GM21423 (cell line): ENCODE measurements at regions not wholly inside any gene's neighbourhood (a gene's known extent, or its start where the extent isn't known, plus 50 kb on each side); places are given as distances from the start of the nearest gene placed in this dataset.

Experiments
- ATAC-seq: cut with Tn5 transposase; IDR thresholded peaks from one replicate; pipeline ENCODE4 v1.9.1; 2021; ENCODE audit warnings: mild to moderate bottlenecking, moderate library complexity; ENCODE audit not compliant: unreplicated experiment

DNA sequence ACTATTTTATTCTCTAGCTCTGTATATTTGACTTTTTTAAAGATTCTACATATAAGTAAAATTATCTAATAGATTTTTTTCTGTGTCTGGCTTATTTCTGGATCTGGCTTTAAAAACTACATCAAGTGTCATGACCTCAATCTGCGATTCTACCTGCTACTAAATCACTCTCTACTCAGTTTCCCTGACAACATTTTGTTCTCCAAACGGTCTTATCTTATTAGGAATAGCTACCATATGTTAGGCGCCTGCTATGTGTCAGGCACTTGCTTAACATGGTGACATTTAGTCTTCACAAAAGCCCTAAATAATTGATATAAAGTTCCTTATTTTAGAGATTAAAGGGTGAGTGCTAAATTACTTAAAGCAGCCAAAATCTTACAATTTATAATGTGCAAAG is 1362.9 kb upstream of the FLRT2 start:
- no peak for ATAC-seq

DNA sequence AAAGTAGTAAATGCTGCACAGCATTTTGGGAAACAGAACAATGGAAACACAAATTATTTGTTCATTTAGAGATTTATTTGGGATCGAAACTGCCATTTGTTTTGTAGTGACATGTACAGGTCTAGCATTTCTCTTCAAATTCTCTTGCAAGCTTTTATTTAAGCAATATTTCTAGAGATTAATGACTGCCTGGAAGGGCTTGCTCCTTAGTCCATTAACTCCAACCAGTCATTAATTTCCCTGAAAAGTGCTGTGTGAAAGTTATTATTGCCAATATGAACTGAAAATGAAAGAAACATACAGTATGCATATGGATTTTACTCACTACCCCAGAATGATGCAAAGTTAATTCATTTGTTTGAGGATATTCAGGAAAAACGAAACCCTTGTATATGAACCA is 1349.6 kb upstream of the FLRT2 start:
- ATAC-seq: no peak

- ATAC-seq: no peak
These were observed 1348.9 kb upstream of the FLRT2 start for GRCh38 chr14:84181072-84181471.

GRCh38 chr14:84195514-84195913 is 1334.4 kb upstream of the FLRT2 start:
- no peak for ATAC-seq

DNA sequence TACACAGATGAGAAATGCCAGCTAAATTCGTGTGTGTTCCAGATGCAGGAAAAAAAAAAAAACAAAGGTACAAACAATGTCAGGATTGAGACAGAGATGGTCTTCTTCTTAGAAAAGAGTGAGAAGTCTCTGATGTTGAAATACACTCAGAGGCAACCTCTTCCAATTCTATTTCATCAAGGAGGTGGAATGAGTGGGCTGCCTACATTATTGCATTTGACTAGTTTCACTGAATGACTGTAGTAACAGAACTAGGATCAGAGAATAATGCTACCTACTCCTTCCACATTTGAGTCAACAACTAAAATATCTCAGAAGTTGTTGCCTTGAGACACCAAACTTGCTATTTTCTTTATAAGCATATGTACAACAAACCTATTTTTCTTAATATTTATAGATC is 1332.2 kb upstream of the FLRT2 start:
- ATAC-seq: no peak

DNA sequence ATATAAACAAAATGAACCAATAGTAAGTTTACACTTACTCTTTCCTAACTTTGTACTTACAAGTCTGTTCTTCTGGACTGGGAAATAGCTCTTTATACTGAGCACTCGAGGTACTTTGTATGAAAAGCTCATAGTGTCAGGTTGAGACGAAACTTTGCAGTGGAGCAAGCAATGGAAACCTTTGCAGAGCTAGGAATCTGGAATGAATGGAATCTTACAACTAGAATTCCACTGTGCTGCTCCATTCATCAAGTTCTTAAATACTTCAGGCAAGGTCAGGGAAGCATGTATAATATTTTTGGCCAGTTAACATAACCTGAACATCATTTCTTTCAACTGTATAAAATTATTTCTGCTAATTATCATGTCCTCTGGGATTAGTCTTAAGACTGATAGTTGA is 1327.5 kb upstream of the FLRT2 start:
- ATAC-seq: no peak

- no peak for ATAC-seq
These were observed 1326.0 kb upstream of the FLRT2 start for GRCh38 chr14:84203896-84204295.

GRCh38 chr14:84208451-84208850 is 1321.5 kb upstream of the FLRT2 start:
- no peak for ATAC-seq

- ATAC-seq: no peak
These were observed 1320.9 kb upstream of the FLRT2 start for GRCh38 chr14:84209031-84209430.

DNA sequence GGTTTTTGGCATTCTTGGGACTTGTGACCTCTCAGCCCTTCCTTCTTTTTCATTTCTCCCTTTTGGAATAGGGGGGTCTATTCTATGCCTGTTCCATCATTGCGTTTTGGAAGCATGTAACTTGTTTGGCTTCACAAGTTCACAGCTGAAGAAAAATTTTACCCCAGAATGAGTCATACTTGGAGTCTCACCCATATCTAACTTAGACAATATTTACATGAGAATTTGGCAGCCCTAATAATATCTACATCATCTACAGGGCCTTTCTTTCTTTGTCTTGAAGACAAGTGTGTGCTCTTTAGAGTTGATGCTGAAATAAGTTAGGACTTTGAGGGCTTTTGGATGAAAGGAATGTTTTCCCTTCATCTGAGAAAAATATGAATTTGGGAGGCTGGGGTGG is 1312.9 kb upstream of the FLRT2 start:
- ATAC-seq: no peak

- no peak for ATAC-seq
These were observed 1304.7 kb upstream of the FLRT2 start for GRCh38 chr14:84225268-84225667.

- no peak for ATAC-seq
These were observed 1301.2 kb upstream of the FLRT2 start for GRCh38 chr14:84228702-84229101.

DNA sequence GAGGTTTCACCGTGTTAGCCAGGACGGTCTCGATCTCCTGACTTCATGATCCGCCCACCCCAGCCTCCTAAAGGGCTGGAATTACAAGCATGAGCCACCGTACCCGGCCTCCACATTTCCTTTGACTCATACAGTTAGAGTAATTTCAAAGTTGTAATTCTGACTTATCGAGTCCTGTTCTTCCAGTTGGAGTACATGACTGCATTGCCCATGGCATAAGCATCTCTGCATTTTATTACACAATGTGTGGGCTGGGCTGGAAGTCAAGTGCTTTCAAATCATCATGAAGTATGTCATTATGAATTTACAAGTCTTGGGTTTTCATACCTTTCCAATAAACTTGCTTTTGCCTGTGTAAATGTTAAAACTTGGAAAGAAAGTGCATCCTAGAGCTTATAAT is 1295.7 kb upstream of the FLRT2 start:
- no peak for ATAC-seq

DNA sequence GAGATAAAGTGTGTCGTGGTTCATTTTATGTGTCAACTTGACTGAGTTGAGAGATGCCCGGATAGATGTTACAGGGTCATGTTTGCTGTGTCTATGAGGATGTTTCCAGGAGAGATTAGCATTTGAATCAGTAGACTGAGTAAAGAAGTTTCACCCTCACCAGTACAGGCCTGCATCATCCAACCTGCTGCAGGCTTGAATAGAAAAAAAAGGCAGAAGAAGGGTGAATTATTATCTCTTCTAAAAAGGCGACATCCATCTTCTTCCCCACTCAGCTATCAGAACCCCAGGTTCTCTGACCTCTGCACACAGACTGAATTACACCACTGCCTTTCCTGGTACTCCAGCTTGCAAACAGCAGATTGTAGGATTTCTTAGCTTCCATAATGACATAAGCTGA is 1293.7 kb upstream of the FLRT2 start:
- ATAC-seq: no peak

DNA sequence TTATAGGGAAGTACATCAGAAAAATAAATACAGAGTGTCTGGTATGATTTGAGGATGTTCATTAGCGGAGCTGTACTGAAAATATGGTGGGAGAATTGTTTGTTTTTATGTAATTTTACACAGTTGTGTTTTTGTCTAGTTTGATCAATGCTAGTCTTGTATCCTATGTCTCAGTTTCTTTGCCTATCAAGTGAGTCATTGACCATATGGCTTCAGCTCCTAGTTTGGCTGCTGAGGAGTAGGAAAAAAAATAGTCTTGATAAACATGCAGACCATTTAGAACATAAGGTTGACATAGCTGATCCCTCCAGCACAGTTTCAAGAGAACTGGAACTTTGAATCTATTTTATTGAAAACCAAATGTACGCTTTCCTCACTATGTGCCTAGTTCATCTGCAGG is 1292.1 kb upstream of the FLRT2 start:
- ATAC-seq: no peak

- ATAC-seq: no peak
These were observed 1282.3 kb upstream of the FLRT2 start for GRCh38 chr14:84247693-84248092.

GRCh38 chr14:84250893-84251292 is 1279.1 kb upstream of the FLRT2 start:
- ATAC-seq: no peak

- ATAC-seq: no peak
These were observed 1278.4 kb upstream of the FLRT2 start for GRCh38 chr14:84251411-84252115.

GRCh38 chr14:84252706-84253105 is 1277.2 kb upstream of the FLRT2 start:
- no peak for ATAC-seq

DNA sequence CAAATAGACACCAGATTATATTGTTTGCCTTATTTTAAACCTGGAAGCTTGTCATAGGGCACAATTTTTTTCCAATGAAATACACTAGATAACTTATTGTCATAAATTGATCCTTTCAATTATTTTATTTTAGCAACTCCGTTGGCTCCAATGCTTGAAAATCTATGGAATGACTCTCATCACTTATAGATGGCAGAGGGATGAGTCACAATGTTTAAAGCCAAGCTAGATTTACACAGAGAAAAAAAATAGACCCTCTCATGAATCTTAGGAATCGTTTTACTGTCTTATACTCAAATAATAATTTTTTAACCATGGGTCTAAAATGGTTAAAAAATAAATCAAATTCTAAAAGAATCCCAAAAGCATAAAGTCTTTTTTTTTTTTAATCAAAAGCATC is 1276.6 kb upstream of the FLRT2 start:
- no peak for ATAC-seq

DNA sequence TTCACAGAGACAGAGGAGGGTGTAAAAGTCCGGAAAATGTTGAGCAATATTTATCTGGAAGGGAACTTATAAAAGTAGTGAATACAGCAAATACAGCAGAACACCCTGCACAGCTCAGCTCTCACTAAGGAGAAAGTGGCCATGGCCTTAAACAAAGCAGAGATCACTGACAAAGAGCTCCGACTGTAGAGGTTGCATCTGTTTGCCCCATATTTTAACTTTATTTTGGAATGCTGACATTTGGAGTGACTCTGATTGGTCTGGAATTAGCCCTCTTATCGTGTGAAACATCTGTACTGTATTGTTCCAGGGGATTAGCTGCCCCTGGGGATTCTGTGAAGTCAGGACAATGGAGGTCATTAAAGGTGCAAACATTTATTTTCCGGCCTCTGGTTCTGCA is 1275.7 kb upstream of the FLRT2 start:
- no peak for ATAC-seq

DNA sequence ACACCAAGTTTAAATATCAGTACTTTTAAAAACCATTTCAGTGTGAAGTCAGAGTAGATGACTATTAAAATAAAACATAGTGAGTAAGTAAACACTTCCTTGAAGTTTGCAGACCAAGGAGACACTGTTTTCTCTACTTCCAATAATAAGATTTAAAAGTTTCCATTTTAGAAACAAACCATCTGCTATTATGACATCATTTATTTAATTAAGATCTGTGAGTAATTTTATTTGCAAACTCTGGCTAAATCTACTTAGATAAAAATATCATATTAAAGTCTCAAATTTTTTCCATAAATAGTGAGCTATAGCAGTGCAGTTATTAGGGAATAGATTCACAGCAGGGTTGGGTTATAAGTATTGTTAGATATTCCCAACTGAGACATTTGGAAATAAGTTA is 1267.0 kb upstream of the FLRT2 start:
- ATAC-seq: no peak

DNA sequence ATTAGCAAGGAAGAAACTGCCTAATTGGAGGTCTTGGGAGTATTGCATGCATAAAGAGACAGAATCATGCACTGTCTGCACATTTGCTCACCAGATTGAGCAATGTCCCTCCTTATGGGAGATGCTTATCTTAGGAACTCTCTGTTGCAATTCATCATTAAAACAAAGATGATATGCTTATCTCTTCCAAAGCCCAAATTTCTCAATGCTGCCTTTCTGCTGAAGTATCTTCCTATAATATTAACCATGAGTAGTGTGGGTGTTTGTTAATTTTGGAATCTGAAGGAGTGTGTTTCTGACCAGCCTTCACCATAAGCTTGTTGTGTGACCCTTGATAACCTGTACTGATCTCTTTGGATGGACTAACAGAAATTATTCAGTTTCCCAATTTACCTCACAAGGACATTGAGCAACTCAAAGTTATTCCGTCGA is 1257.6 kb upstream of the FLRT2 start:
- ATAC-seq: no peak
